ENCODE measurements at regions not wholly inside any gene's neighbourhood (a gene's known extent, or its start where the extent isn't known, plus 50 kb on each side); places are given as distances from the start of the nearest gene placed in this dataset.

- DNase-seq = no peak
Observed at GRCh38 chr5:54927097-54927746, 58.2 kb downstream of the ESM1 start.

GRCh38 chr5:54924487-54924886 lies 60.9 kb downstream of the ESM1 start:
- no peak for DNase-seq

- DNase-seq = no peak
Observed at GRCh38 chr5:54917323-54917722, 68.1 kb downstream of the ESM1 start.

- DNase-seq = no peak
Observed at GRCh38 chr5:54915466-54916027, 69.8 kb downstream of the ESM1 start.

GRCh38 chr5:54912021-54912420 lies 73.4 kb downstream of the ESM1 start:
- no peak for DNase-seq

- DNase-seq = no peak
Observed at GRCh38 chr5:54909911-54910870, 75.2 kb downstream of the ESM1 start.

GRCh38 chr5:54908774-54909525 lies 76.4 kb downstream of the ESM1 start:
- no peak for DNase-seq

GRCh38 chr5:54905942-54906537 lies 79.4 kb downstream of the ESM1 start:
- DNase-seq = peak; percentile 74

GRCh38 chr5:54905246-54905795 lies 80.1 kb downstream of the ESM1 start:
- no peak for DNase-seq

- no peak for DNase-seq
Observed at GRCh38 chr5:54904425-54904824, 81.0 kb downstream of the ESM1 start.

- DNase-seq = peak; percentile 61
Observed at GRCh38 chr5:54902791-54903473, 82.5 kb downstream of the ESM1 start.

GRCh38 chr5:54900984-54901725 lies 84.2 kb downstream of the ESM1 start:
- no peak for DNase-seq

GRCh38 chr5:54897001-54897400 lies 88.4 kb downstream of the ESM1 start:
- no peak for DNase-seq

- no peak for DNase-seq
Observed at GRCh38 chr5:54895816-54896341, 89.5 kb downstream of the ESM1 start.

- DNase-seq = no peak
Observed at GRCh38 chr5:54894957-54895815, 90.2 kb downstream of the ESM1 start.

GRCh38 chr5:54889826-54890225 lies 95.6 kb downstream of the ESM1 start:
- DNase-seq = no peak

GRCh38 chr5:54887663-54888062 lies 97.7 kb downstream of the ESM1 start:
- DNase-seq = no peak

GRCh38 chr5:54886866-54887265 lies 98.5 kb downstream of the ESM1 start:
- no peak for DNase-seq

- DNase-seq = no peak
Observed at GRCh38 chr5:54885636-54886035, 99.8 kb downstream of the ESM1 start.

GRCh38 chr5:54884195-54884536 lies 101.2 kb downstream of the ESM1 start:
- DNase-seq = no peak

Data from stimulated activated CD4-positive, alpha-beta T cell treated with anti-CD3 and anti-CD28 coated beads, Interleukin-4, amount 100 ng/mL, for 24 hours (primary cell).